Loucy (cell line): ENCODE measurements at regions not wholly inside any gene's neighbourhood (a gene's known extent, or its start where the extent isn't known, plus 50 kb on each side); places are given as distances from the start of the nearest gene placed in this dataset.

ENCODE experiments used
- H2AFZ ChIP-seq: fragments of 200-600 bp; sonication (generic); 2 replicates; pipeline ENCODE4 v1.6.0; 2016; ENCODE audit warnings: antibody characterized with exemption, mild to moderate bottlenecking, low read length, moderate library complexity
- H3F3A ChIP-seq: fragments of 200-600 bp; 2 replicates; pipeline ENCODE4 v1.6.0; 2016; ENCODE audit warnings: antibody characterized with exemption, low read depth, mild to moderate bottlenecking
- H3K27me3 ChIP-seq: fragments of 200-600 bp; sonication (generic); 2 replicates; pipeline ENCODE4 v1.6.1; 2014; ENCODE audit warnings: low read length, mild to moderate bottlenecking; ENCODE audit not compliant: insufficient read depth, poor library complexity, severe bottlenecking
- H3K36me3 ChIP-seq: fragments of 200-600 bp; sonication (generic); 2 replicates; pipeline ENCODE4 v1.6.1; 2016; ENCODE audit warnings: low read length; ENCODE audit not compliant: insufficient read depth
- H3K4me1 ChIP-seq: fragments of 200-600 bp; sonication (generic); 2 replicates; pipeline ENCODE4 v1.5.1; 2014; ENCODE audit warnings: low read length, mild to moderate bottlenecking; ENCODE audit not compliant: insufficient read depth, poor library complexity, severe bottlenecking
- H3K4me2 ChIP-seq: fragments of 200-600 bp; sonication (generic); 2 replicates; pipeline ENCODE4 v1.6.0; 2014; ENCODE audit warnings: antibody characterized with exemption, low read length, low read depth, mild to moderate bottlenecking; ENCODE audit not compliant: poor library complexity, severe bottlenecking
- H3K4me3 ChIP-seq: fragments of 200-600 bp; sonication (generic); 2 replicates; pipeline ENCODE4 v1.5.1; 2014; ENCODE audit warnings: low read length, mild to moderate bottlenecking, mixed read lengths; ENCODE audit not compliant: poor library complexity, severe bottlenecking
- H3K79me2 ChIP-seq: fragments of 200-600 bp; sonication (generic); 2 replicates; pipeline ENCODE4 v1.6.1; 2014; ENCODE audit warnings: low read length; ENCODE audit not compliant: insufficient read depth
- H3K9ac ChIP-seq: fragments of 200-600 bp; sonication (generic); 2 replicates; pipeline ENCODE4 v1.6.0; 2014; ENCODE audit warnings: mild to moderate bottlenecking, low read depth, low read length, moderate library complexity; ENCODE audit not compliant: poor library complexity, severe bottlenecking
- H3K9me2 ChIP-seq: fragments of 200-600 bp; sonication (generic); replicated peaks from 2 replicates; pipeline ENCODE4 v1.6.1; 2016; ENCODE audit warnings: low read depth, low read length, mixed read lengths
- H3K9me3 ChIP-seq: fragments of 200-600 bp; sonication (generic); 2 replicates; pipeline ENCODE4 v1.6.1; 2014; ENCODE audit warnings: mild to moderate bottlenecking, antibody characterized with exemption, low read length, low read depth; ENCODE audit not compliant: insufficient read depth
- H4K20me1 ChIP-seq: fragments of 200-600 bp; sonication (generic); 2 replicates; pipeline ENCODE4 v1.6.0; 2014; ENCODE audit warnings: antibody characterized with exemption, low read length, mild to moderate bottlenecking; ENCODE audit not compliant: insufficient read depth, poor library complexity, severe bottlenecking
- EZH2phosphoT487 ChIP-seq: fragments of 200-600 bp; IDR thresholded peaks from 2 replicates; pipeline ENCODE4 v1.6.1; 2018; ENCODE audit warnings: antibody characterized with exemption, mild to moderate bottlenecking, moderate library complexity, borderline replicate concordance
- TF ChIP-seq, protein P1 (sequence below): fragments of 200-600 bp; sonication (generic); conservative IDR thresholded peaks from 2 replicates; pipeline ENCODE4 v1.5.1; 2014; ENCODE audit warnings: mild to moderate bottlenecking, antibody characterized with exemption, low read length

DNA sequence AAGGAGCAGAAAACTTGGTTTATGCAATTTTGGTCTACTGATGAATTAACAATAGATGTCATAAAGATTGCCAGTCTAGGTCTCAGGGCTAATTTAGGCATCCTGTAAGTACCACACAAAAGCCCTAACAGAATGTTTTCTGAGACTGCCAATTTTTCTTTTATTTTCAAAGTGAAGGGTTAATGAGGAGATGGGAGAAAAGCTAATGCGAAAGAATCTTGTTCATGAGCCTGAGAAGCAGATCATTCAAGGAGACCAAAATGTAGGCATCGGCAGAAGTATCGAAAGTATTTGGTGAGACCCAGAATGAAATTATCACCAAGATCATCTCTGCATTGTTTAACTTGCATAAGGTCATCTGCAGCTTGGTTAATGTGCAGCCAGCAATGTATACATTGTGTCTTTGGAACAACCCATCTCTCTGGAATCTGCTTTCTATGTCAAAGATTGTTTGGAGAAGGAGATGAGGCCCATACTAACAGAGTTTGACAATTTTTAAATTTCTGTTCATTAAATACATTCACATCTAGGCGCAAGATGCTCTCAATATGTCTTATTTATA lies 163.3 kb upstream of the GLI3 start:
- Histone ChIP-seq H3K36me3 (no peaks in the 10 kb centered on the region), H3K9ac (no peak overlapping the region), H2AFZ (no peak overlapping the region), H3K9me2 (no peaks in the 10 kb centered on the region), H3K79me2 (no peaks in the 10 kb centered on the region), H3K4me3 (no peak overlapping the region), H3K4me2 (no peak overlapping the region), H3F3A (no peaks in the 10 kb centered on the region), H4K20me1 (no peaks in the 10 kb centered on the region), H3K4me1 (no peaks in the 10 kb centered on the region), H3K27me3 (no peaks in the 10 kb centered on the region), H3K9me3 (no peaks in the 10 kb centered on the region)
- TF ChIP-seq EZH2phosphoT487 = no peak
- TF ChIP-seq, protein P1, sequence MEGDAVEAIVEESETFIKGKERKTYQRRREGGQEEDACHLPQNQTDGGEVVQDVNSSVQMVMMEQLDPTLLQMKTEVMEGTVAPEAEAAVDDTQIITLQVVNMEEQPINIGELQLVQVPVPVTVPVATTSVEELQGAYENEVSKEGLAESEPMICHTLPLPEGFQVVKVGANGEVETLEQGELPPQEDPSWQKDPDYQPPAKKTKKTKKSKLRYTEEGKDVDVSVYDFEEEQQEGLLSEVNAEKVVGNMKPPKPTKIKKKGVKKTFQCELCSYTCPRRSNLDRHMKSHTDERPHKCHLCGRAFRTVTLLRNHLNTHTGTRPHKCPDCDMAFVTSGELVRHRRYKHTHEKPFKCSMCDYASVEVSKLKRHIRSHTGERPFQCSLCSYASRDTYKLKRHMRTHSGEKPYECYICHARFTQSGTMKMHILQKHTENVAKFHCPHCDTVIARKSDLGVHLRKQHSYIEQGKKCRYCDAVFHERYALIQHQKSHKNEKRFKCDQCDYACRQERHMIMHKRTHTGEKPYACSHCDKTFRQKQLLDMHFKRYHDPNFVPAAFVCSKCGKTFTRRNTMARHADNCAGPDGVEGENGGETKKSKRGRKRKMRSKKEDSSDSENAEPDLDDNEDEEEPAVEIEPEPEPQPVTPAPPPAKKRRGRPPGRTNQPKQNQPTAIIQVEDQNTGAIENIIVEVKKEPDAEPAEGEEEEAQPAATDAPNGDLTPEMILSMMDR = no peak

DNA sequence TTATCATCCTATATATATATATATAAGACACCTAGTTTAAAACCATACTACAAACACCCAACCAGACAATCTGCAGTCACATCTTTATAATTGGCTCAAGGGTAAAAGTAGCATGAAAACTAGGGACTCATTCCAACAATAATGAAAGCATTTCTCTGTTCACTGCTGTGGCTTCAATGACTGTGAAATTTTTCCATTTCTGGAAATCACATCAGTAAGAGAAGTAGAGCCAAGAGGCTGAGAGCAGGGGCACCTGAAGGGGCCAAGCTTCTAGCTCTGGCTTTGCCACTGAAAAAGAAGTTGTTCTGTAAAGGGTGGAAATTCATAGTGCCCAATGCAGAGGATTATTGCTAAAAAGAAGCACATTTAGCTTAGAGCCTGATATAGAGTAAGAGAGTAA lies 158.6 kb upstream of the GLI3 start:
- Histone ChIP-seq H3K9ac (no peak overlapping the region), H4K20me1 (no peaks in the 10 kb centered on the region), H3K4me1 (no peaks in the 10 kb centered on the region), H2AFZ (no peak overlapping the region), H3K27me3 (no peaks in the 10 kb centered on the region), H3K79me2 (no peaks in the 10 kb centered on the region), H3K36me3 (no peaks in the 10 kb centered on the region), H3K9me3 (no peaks in the 10 kb centered on the region), H3F3A (no peaks in the 10 kb centered on the region), H3K9me2 (no peaks in the 10 kb centered on the region), H3K4me2 (no peak overlapping the region), H3K4me3 (no peak overlapping the region)
- TF ChIP-seq EZH2phosphoT487 = no peak
- TF ChIP-seq, protein P1 = no peak

DNA sequence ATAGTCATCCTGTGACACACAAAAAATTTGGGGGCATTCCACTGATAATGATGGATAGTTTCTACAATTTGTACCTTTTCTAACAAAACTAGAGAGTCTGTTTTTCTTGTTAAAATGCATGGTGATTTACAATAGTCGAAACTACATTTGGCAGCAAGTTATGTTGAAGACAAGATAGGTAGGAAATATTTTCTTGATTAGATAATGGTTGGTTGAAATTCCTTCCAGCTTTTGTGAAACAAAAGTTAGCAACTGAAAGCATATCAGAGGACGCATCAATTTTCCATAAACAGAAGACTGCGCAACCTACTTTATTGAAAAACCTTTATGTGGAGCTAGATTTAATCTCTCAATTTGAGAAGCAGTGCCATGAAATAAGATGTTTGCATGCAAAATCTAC lies 155.8 kb upstream of the GLI3 start:
- Histone ChIP-seq H3K36me3 (no peaks in the 10 kb centered on the region), H3K4me3 (no peak overlapping the region), H3K9ac (no peak overlapping the region), H3K9me3 (no peaks in the 10 kb centered on the region), H2AFZ (no peak overlapping the region), H4K20me1 (no peaks in the 10 kb centered on the region), H3K79me2 (no peaks in the 10 kb centered on the region), H3K4me2 (no peak overlapping the region), H3K9me2 (no peaks in the 10 kb centered on the region), H3F3A (no peaks in the 10 kb centered on the region), H3K27me3 (no peaks in the 10 kb centered on the region), H3K4me1 (no peaks in the 10 kb centered on the region)
- TF ChIP-seq EZH2phosphoT487 = no peak
- TF ChIP-seq, protein P1 = no peak
